IMR-90 (cell line): ENCODE measurements at regions not wholly inside any gene's neighbourhood (a gene's known extent, or its start where the extent isn't known, plus 50 kb on each side); places are given as distances from the start of the nearest gene placed in this dataset.

Experiments used
- ATAC-seq: fragments of 200-7000 bp; cut with Tn5 transposase; 2 replicates; pipeline ENCODE4 v1.9.1; 2020; ENCODE audit warnings: low read depth, mild to moderate bottlenecking, moderate library complexity
- BruUV-seq: library from RNA; stranded (reverse); fragments of 400-500 nt; replicated peaks from 2 replicates; lab custom pipeline; 2021; lab: Mats Ljungman, UMichigan
- CTCF ChIA-PET: fragments of 300-600 bp; formaldehyde crosslinking; extraction: SDS; loops from one replicate; lab custom pipeline; 2021; ENCODE audit warnings: antibody characterized with exemption; lab: Yijun Ruan, JAX
- POLR2A ChIA-PET: fragments of 300-600 bp; sonication (Branson Sonifier 250); formaldehyde crosslinking; loops from one replicate; lab custom pipeline; 2022; ENCODE audit warnings: antibody characterized with exemption; ENCODE audit not compliant: unreplicated experiment; lab: Charles Lee
- DNase-seq: peaks from one replicate; pipeline ENCODE4 v3.0.0; 2013
- H2AFZ ChIP-seq: replicated peaks from 2 replicates; pipeline ENCODE3; 2013; ENCODE audit warnings: low read length, mild to moderate bottlenecking; ENCODE audit not compliant: poor library complexity
- H2AK5ac ChIP-seq: 2 replicates; pipeline ENCODE4 v1.6.1; 2013; ENCODE audit warnings: low read depth, low read length, inconsistent platforms
- H2AK9ac ChIP-seq: replicated peaks from 2 replicates; pipeline ENCODE3; 2013; ENCODE audit warnings: mild to moderate bottlenecking, low read depth, low read length, moderate library complexity; ENCODE audit not compliant: poor library complexity
- H2BK120ac ChIP-seq: 2 replicates; pipeline ENCODE4 v1.6.1; 2013; ENCODE audit warnings: low read depth, low read length, inconsistent platforms
- H2BK15ac ChIP-seq: 3 replicates; pipeline ENCODE4 v1.6.1; 2013; ENCODE audit warnings: low read depth, low read length, inconsistent platforms
- H2BK20ac ChIP-seq: 2 replicates; pipeline ENCODE4 v1.6.1; 2013; ENCODE audit warnings: low read depth, mild to moderate bottlenecking, inconsistent platforms, low read length, moderate library complexity
- H2BK5ac ChIP-seq: 2 replicates; pipeline ENCODE4 v1.6.1; 2013; ENCODE audit warnings: mild to moderate bottlenecking, low read depth, low read length, inconsistent platforms; ENCODE audit not compliant: poor library complexity, severe bottlenecking
- H3K14ac ChIP-seq: replicated peaks from 2 replicates; pipeline ENCODE4 v1.6.1; 2013; ENCODE audit warnings: low read depth, low read length, inconsistent platforms
- H3K18ac ChIP-seq: 2 replicates; pipeline ENCODE4 v1.6.1; 2013; ENCODE audit warnings: low read depth, low read length, control low read depth
- H3K23ac ChIP-seq: 2 replicates; pipeline ENCODE4 v1.6.1; 2013; ENCODE audit warnings: low read depth, low read length, inconsistent platforms
- H3K27ac ChIP-seq: 2 replicates; pipeline ENCODE4 v1.5.1; 2013; ENCODE audit warnings: mild to moderate bottlenecking, control low read depth, low read length; ENCODE audit not compliant: insufficient read depth
- H3K27me3 ChIP-seq: 2 replicates; pipeline ENCODE4 v1.6.1; 2013; ENCODE audit warnings: low read length; ENCODE audit not compliant: control insufficient read depth, insufficient read depth
- H3K36me3 ChIP-seq: 2 replicates; pipeline ENCODE4 v1.6.1; 2013; ENCODE audit warnings: low read length, mixed read lengths; ENCODE audit not compliant: control insufficient read depth, insufficient read depth
- H3K4ac ChIP-seq: 2 replicates; pipeline ENCODE4 v1.6.1; 2013; ENCODE audit warnings: low read depth, low read length, inconsistent platforms
- H3K4me1 ChIP-seq: 2 replicates; pipeline ENCODE4 v1.6.1; 2013; ENCODE audit warnings: low read length, mixed read lengths; ENCODE audit not compliant: control insufficient read depth, insufficient read depth
- H3K4me2 ChIP-seq: 2 replicates; pipeline ENCODE4 v1.6.1; 2013; ENCODE audit warnings: low read depth, mild to moderate bottlenecking, control low read depth, low read length, moderate library complexity
- H3K4me3 ChIP-seq: 2 replicates; pipeline ENCODE4 v1.5.1; 2013; ENCODE audit warnings: low read depth, mild to moderate bottlenecking, control low read depth, low read length, moderate library complexity; ENCODE audit not compliant: insufficient read depth
- H3K56ac ChIP-seq: 2 replicates; pipeline ENCODE4 v1.6.1; 2013; ENCODE audit warnings: low read length, inconsistent platforms; ENCODE audit not compliant: insufficient read depth; ENCODE audit errors: extremely low read depth
- H3K79me1 ChIP-seq, 2 experiments: 2 replicates each; pipeline ENCODE4 v1.6.1; 2013; ENCODE audit warnings: low read length in 2 of 2, inconsistent platforms in 1 of 2, low read depth in 1 of 2
- H3K9ac ChIP-seq: 2 replicates; pipeline ENCODE4 v1.6.1; 2013; ENCODE audit warnings: low read depth, low read length, control low read depth
- H3K9me1 ChIP-seq: 2 replicates; pipeline ENCODE4 v1.6.1; 2013; ENCODE audit warnings: low read length, inconsistent platforms; ENCODE audit not compliant: insufficient read depth
- H3K9me3 ChIP-seq: 2 replicates; pipeline ENCODE4 v1.6.1; 2013; ENCODE audit warnings: low read length; ENCODE audit not compliant: control insufficient read depth, insufficient read depth
- H4K20me1 ChIP-seq: 2 replicates; pipeline ENCODE4 v1.6.1; 2013; ENCODE audit warnings: low read length, inconsistent platforms; ENCODE audit not compliant: insufficient read depth
- H4K5ac ChIP-seq: 2 replicates; pipeline ENCODE4 v1.6.1; 2013; ENCODE audit warnings: mild to moderate bottlenecking, low read depth, low read length, control low read depth
- H4K8ac ChIP-seq, 2 experiments: 2 replicates each; pipeline ENCODE4 v1.6.1; 2013; ENCODE audit warnings: low read depth in 2 of 2, low read length in 2 of 2, control low read depth in 1 of 2, inconsistent platforms in 1 of 2
- H4K91ac ChIP-seq: 2 replicates; pipeline ENCODE4 v1.6.1; 2013; ENCODE audit warnings: low read depth, low read length, inconsistent platforms; ENCODE audit not compliant: insufficient read depth
- BHLHE40 ChIP-seq: fragments of 150-350 bp; IDR thresholded peaks from 2 replicates; pipeline ENCODE4 v1.6.1; 2016; ENCODE audit warnings: mild to moderate bottlenecking, low read depth, low read length
- CEBPB ChIP-seq: IDR thresholded peaks from 2 replicates; pipeline ENCODE4 v1.6.1; 2012; ENCODE audit warnings: low read depth, low read length, improper control_type of control experiment
- CHD1 ChIP-seq: IDR thresholded peaks from 2 replicates; pipeline ENCODE4 v1.6.1; 2012; ENCODE audit warnings: low read depth, low read length, improper control_type of control experiment
- FOS ChIP-seq: fragments of 150-350 bp; IDR thresholded peaks from 2 replicates; pipeline ENCODE4 v1.6.1; 2016; ENCODE audit warnings: low read depth, low read length
- MAZ ChIP-seq: IDR thresholded peaks from 2 replicates; pipeline ENCODE4 v1.6.1; 2012; ENCODE audit warnings: low read depth, mild to moderate bottlenecking, low read length, improper control_type of control experiment, moderate library complexity, borderline replicate concordance
- MXI1 ChIP-seq: IDR thresholded peaks from 2 replicates; pipeline ENCODE4 v1.6.1; 2012; ENCODE audit warnings: low read depth, mild to moderate bottlenecking, low read length, moderate library complexity, borderline replicate concordance
- NFE2L2 ChIP-seq: fragments of 150-350 bp; IDR thresholded peaks from 2 replicates; pipeline ENCODE4 v1.6.1; 2016; ENCODE audit warnings: low read depth, mild to moderate bottlenecking, low read length
- POLR2A ChIP-seq: IDR thresholded peaks from 2 replicates; pipeline ENCODE4 v1.6.1; 2012; ENCODE audit warnings: mild to moderate bottlenecking, low read depth, low read length
- RAD21 ChIP-seq: IDR thresholded peaks from 2 replicates; pipeline ENCODE4 v1.6.1; 2012; ENCODE audit warnings: low read length, improper control_type of control experiment
- RCOR1 ChIP-seq: IDR thresholded peaks from 2 replicates; pipeline ENCODE4 v1.6.1; 2012; ENCODE audit warnings: mild to moderate bottlenecking, low read length, improper control_type of control experiment; ENCODE audit not compliant: insufficient replicate concordance
- WGBS, 2 experiments: methylation state at CpG; one replicate each; pipeline versions ENCODE4 v1.1.5 to v1.1.7; 2013; ENCODE audit warnings: missing lambda C conversion rate in 2 of 2; ENCODE audit not compliant: insufficient read length in 1 of 2; ENCODE audit errors: extremely low coverage in 2 of 2; 5-methylcytosine and 5-hydroxymethylcytosine counted together
- dilution Hi-C: fragments of 300-500 bp; cut with HindIII; formaldehyde crosslinking; loops from one replicate; pipeline ENCODE4 v1.14.3; 2018; ENCODE audit warnings: low sequenced_read_pairs; ENCODE audit not compliant: unreplicated experiment
- in situ Hi-C: fragments of 300-500 bp; cut with MboI; formaldehyde crosslinking; loops from 3 replicates; pipeline ENCODE4 v1.14.3; 2019; ENCODE audit warnings: low sequenced_read_pairs, inconsistent platforms, mixed read lengths
- intact Hi-C: fragments of 100-400 bp; cut with micrococcal nuclease; formaldehyde crosslinking; loops from 2 replicates; pipeline ENCODE4 v1.10.0; 2022
- TF ChIP-seq, protein P1 (sequence below): fragments of 150-350 bp; IDR thresholded peaks from 2 replicates; pipeline ENCODE4 v1.6.1; 2017; ENCODE audit warnings: mild to moderate bottlenecking, antibody characterized with exemption, low read length, low read depth
- TF ChIP-seq, protein P2 (sequence below): conservative IDR thresholded peaks from 2 replicates; pipeline ENCODE4 v1.5.1; 2012; ENCODE audit warnings: mild to moderate bottlenecking, low read depth, low read length, improper control_type of control experiment
- TF ChIP-seq, protein P3 (sequence below): fragments of 150-350 bp; IDR thresholded peaks from 2 replicates; pipeline ENCODE4 v1.6.1; 2016; ENCODE audit warnings: low read depth, mild to moderate bottlenecking, low read length, moderate library complexity, borderline replicate concordance

DNA sequence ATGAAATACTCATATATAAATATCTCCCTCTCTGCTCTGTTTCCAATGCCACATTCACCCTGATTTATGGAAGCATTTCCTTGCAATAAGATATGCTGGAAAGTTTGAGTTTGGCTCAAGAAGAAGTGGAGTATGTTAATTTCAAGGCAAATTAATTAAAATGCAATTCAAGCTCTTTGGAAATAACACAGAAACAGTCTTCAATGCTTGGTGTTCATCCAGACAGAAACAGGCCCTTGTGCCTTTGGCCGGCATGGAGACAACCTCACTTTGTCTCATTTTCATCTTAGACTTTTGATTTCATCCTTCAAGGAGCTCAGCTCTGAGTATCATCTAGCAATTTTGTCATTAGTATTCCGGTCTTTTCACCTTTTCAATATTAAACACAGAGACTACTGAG, 210.0 kb downstream of the C16orf95 start:
- Histone ChIP-seq H3K27ac (no peak overlapping the region), H4K5ac (no peak overlapping the region), H2BK20ac (no peak overlapping the region), H2AK9ac (no peak overlapping the region), H3K14ac (no peak overlapping the region), H3K9ac (no peak overlapping the region), H2BK5ac (no peak overlapping the region), H3K36me3 (no peaks in the 10 kb centered on the region), H3K9me1 (no peaks in the 10 kb centered on the region), H3K56ac (no peak overlapping the region), H3K23ac (no peak overlapping the region), H3K18ac (no peak overlapping the region), H2AFZ (no peak overlapping the region), H2BK120ac (no peak overlapping the region), H3K27me3 (peaks cover 22% of the 10 kb centered on the region), H3K9me3 (0 out of 2 replicates have a peak, but pooled peaks cover 3% of the 10 kb centered on the region), H3K79me1 (no peaks in the 10 kb centered on the region), H3K4me2 (no peak overlapping the region), H3K4ac (no peak overlapping the region), H2AK5ac (no peak overlapping the region), H4K20me1 (no peaks in the 10 kb centered on the region), H4K8ac (no peak overlapping the region), H3K4me1 (no peaks in the 10 kb centered on the region), H4K91ac (no peak overlapping the region), H2BK15ac (no peak overlapping the region), H3K4me3 (no peak overlapping the region)
- no peak for TF ChIP-seq CEBPB
- no peak for TF ChIP-seq POLR2A
- TF ChIP-seq MAZ, result no peak
- no peak for TF ChIP-seq FOS
- TF ChIP-seq RCOR1, result no peak
- TF ChIP-seq, protein P1, sequence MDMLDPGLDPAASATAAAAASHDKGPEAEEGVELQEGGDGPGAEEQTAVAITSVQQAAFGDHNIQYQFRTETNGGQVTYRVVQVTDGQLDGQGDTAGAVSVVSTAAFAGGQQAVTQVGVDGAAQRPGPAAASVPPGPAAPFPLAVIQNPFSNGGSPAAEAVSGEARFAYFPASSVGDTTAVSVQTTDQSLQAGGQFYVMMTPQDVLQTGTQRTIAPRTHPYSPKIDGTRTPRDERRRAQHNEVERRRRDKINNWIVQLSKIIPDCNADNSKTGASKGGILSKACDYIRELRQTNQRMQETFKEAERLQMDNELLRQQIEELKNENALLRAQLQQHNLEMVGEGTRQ, result no peak
- no peak for TF ChIP-seq MXI1
- no peak for TF ChIP-seq RAD21
- TF ChIP-seq, protein P2, sequence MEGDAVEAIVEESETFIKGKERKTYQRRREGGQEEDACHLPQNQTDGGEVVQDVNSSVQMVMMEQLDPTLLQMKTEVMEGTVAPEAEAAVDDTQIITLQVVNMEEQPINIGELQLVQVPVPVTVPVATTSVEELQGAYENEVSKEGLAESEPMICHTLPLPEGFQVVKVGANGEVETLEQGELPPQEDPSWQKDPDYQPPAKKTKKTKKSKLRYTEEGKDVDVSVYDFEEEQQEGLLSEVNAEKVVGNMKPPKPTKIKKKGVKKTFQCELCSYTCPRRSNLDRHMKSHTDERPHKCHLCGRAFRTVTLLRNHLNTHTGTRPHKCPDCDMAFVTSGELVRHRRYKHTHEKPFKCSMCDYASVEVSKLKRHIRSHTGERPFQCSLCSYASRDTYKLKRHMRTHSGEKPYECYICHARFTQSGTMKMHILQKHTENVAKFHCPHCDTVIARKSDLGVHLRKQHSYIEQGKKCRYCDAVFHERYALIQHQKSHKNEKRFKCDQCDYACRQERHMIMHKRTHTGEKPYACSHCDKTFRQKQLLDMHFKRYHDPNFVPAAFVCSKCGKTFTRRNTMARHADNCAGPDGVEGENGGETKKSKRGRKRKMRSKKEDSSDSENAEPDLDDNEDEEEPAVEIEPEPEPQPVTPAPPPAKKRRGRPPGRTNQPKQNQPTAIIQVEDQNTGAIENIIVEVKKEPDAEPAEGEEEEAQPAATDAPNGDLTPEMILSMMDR, result no peak
- TF ChIP-seq NFE2L2, result no peak
- TF ChIP-seq BHLHE40, result no peak
- TF ChIP-seq, protein P3, sequence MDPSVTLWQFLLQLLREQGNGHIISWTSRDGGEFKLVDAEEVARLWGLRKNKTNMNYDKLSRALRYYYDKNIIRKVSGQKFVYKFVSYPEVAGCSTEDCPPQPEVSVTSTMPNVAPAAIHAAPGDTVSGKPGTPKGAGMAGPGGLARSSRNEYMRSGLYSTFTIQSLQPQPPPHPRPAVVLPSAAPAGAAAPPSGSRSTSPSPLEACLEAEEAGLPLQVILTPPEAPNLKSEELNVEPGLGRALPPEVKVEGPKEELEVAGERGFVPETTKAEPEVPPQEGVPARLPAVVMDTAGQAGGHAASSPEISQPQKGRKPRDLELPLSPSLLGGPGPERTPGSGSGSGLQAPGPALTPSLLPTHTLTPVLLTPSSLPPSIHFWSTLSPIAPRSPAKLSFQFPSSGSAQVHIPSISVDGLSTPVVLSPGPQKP, result no peak
- no peak for TF ChIP-seq CHD1
- ChIA-PET CTCF (no interaction called here), POLR2A (no interaction called here)
- ATAC-seq (no peak), DNase-seq (no peak)
- in situ Hi-C loops, result no loop called here
- dilution Hi-C loops, result no loop called here
- no TSS peak for BruUV-seq
- intact Hi-C loops, result no loop called here
- WGBS, 2 experiments, result no CpG with 5 or more reads among the region's 2 CpGs
